LNCaP clone FGC (cell line): ENCODE measurements at regions not wholly inside any gene's neighbourhood (a gene's known extent, or its start where the extent isn't known, plus 50 kb on each side); places are given as distances from the start of the nearest gene placed in this dataset.
"Not testable (repeated sequence)": the region's sequence is repeated elsewhere in the genome, so short reads cannot be mapped to it uniquely, and the experiment has no call there.

ENCODE experiments used
- DNase-seq: peaks from one replicate; pipeline ENCODE4 v3.0.0-alpha.2; 2011; ENCODE audit warnings: low read depth
- H3K4me3 ChIP-seq: 2 replicates; pipeline ENCODE4 v1.5.1; 2011; ENCODE audit warnings: mild to moderate bottlenecking, low read depth, low read length, control low read depth
- TF ChIP-seq, protein P1 (sequence below): IDR thresholded peaks from 2 replicates; pipeline ENCODE4 v1.5.1; 2012; ENCODE audit warnings: mild to moderate bottlenecking; ENCODE audit not compliant: control insufficient read depth, insufficient read depth; ENCODE audit errors: extremely low read depth

DNA sequence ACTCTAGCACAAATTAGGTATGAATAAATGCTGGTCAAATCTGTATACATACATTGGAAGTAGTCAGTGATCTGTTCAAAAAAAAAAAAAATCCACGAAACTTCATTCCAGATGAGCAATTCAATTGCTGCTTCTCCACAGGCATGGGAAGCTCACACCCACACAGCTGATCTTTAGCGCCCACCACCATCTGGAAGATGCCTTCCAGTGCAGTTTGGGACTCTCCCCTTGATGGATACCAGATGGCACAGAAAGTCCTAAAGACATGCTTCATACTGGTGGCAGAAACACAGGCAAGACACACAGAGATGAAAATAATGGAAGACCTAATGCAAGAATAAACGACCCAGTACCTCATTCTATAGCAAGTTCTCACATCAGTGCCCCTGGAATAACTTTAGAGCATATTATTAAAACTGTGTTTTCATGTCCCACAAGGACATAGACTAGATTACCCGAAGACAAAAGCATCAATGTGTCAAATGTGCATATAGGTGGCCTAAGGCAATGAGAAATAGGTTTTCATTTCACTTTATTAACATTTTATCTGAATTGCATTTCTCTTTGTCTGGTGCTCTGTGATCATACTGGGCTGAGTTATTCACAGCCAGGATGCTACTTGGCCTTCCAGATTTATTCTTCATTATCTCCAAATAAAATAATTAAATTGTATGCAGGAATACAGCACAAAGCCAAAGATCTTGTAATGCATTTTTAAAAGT, 135.4 kb upstream of the TAS2R1 start:
- no peak overlapping the region for H3K4me3 ChIP-seq
- no peak for DNase-seq
- TF ChIP-seq, protein P1, sequence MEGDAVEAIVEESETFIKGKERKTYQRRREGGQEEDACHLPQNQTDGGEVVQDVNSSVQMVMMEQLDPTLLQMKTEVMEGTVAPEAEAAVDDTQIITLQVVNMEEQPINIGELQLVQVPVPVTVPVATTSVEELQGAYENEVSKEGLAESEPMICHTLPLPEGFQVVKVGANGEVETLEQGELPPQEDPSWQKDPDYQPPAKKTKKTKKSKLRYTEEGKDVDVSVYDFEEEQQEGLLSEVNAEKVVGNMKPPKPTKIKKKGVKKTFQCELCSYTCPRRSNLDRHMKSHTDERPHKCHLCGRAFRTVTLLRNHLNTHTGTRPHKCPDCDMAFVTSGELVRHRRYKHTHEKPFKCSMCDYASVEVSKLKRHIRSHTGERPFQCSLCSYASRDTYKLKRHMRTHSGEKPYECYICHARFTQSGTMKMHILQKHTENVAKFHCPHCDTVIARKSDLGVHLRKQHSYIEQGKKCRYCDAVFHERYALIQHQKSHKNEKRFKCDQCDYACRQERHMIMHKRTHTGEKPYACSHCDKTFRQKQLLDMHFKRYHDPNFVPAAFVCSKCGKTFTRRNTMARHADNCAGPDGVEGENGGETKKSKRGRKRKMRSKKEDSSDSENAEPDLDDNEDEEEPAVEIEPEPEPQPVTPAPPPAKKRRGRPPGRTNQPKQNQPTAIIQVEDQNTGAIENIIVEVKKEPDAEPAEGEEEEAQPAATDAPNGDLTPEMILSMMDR = no peak

DNA sequence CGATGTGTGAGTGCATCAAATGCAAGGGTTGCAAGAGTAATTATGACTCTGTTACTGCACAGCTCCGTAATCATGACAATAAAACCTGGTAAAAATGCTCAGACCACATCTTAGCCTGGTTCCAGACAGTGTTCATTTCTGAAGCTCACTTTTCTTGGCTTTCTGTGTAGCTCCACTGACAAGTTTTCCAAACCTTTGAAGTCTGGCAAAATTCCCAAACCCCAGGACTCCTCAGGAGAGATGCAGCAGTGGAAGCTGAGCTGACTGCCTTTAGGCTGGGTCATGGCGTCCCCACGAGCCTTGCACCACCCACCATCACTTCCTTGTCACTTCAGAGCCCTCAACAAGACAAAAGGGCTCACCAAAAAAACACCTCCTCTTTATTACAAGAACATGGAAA, 131.6 kb upstream of the TAS2R1 start:
- no peak for DNase-seq
- no peak overlapping the region for H3K4me3 ChIP-seq
- TF ChIP-seq, protein P1 = no peak

DNA sequence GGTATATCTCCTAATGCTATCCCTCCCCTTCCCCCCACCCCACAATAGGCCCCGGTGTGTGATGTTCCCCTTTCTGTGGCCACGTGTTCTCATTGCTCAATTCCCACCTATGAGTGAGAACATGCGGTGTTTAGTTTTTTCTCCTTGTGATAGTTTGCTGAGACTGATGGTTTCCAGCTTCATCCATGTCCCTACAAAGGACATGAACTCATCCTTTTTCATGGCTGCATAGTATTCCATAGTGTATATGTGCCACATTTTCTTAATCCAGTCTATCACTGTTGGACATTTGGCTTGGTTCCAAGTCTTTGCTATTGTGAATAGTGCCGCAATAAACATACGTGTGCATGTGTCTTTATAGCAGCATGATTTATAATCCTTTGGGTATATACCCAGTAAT, 122.5 kb upstream of the TAS2R1 start:
- not testable (repeated sequence) for DNase-seq, H3K4me3 ChIP-seq

DNA sequence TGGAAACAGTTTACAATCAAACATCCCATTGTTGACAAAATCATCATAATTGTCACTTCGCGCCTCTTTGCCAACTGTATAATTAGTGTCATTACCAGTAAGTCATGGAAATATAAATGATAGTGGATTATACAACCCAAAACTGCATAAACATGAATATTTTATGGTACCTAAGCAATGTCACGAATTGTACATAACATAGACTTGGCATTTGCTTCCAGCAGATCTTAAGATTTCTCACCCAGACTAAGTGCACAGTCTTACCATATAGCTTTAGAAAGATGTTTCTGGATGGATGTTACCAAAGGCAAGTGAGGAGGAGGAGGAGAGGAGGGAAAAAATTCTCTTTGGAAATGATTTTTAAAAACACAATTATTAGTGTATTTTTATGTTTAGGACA, 113.4 kb upstream of the TAS2R1 start:
- no peak overlapping the region for H3K4me3 ChIP-seq
- TF ChIP-seq, protein P1 = no peak
- DNase-seq = no peak

DNA sequence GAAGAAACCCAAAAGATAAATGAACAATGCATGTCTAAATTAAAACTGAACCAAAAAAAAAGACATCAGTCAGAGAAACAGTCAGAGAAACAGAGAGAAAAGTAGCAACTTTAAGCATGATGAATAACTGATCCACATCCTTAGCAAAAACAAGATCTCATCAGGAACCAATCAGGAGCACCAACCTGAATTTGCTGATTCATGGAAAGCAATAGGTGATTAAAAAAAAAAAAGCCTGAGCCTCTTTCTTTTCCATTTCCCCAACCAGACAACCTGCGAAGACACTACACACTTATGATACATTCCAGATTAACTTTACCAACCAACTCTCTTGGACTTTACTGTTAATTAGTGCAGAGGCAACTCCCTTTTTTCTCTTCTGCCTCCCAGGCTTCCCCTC, 112.7 kb upstream of the TAS2R1 start:
- DNase-seq = no peak
- no peak overlapping the region for H3K4me3 ChIP-seq
- TF ChIP-seq, protein P1 = no peak

DNA sequence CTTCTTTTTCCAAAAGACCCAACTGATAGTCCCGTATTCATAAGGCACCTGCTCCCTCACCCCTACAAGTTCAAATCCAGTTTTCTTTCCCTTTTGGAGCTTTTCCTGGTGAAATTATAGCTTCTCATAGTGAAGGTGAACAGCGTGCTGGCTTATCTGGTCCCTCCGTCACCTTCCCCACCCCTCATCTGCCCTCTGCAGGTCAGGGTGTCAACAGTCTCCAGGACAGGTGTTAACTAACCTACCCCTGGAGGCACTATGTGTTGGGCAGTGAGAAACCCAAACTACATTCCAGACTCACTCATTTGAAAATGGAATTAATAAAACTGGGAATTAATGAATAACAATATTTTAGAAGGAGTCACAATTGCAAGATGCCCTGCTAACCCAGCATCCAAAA, 109.0 kb upstream of the TAS2R1 start:
- TF ChIP-seq, protein P1 = no peak
- DNase-seq = no peak
- H3K4me3 ChIP-seq = no peak overlapping the region

DNA sequence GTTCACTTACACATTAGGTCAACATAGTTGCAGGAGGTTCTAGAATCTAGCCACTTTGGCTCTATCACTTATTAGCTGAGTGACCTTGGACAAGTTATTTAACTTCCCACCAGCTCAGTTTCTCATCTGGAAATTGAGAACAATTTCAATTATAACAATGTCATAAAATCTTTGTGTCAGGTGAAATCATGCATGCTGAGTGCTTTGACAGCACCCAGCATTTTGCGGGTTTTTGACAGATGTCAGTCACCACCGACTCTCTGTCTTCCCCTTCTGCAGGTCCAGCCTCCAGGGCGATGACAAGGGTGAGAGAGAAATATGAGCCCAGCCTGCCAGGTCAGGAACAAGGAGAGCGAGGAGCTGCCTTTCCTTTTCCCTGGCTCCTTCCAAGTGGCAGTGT, 107.1 kb upstream of the TAS2R1 start:
- no peak overlapping the region for H3K4me3 ChIP-seq
- no peak for DNase-seq
- TF ChIP-seq, protein P1 = no peak
